SK-N-SH (cell line): ENCODE measurements at regions not wholly inside any gene's neighbourhood (a gene's known extent, or its start where the extent isn't known, plus 50 kb on each side); places are given as distances from the start of the nearest gene placed in this dataset.
A peak's percentile ranks its signal among the peaks of the same experiment; 100 is the strongest.

Experiments
- CTCF ChIA-PET: fragments of 300-600, 350-600 bp; formaldehyde crosslinking; extraction: SDS; loops from one replicate; lab custom pipeline; 2021; lab: Yijun Ruan, JAX
- POLR2A ChIA-PET: fragments of 350-600 bp; sonication (Branson Sonifier 250); formaldehyde crosslinking; extraction: SDS; loops from one replicate; lab custom pipeline; 2020; ENCODE audit warnings: antibody characterized with exemption, inconsistent platforms; lab: Yijun Ruan, JAX
- DNase-seq: peaks from one replicate; pipeline ENCODE4 v3.0.0; 2012
- H2AFZ ChIP-seq: fragments of 200-600 bp; sonication (generic); 2 replicates; pipeline ENCODE4 v1.8.1; 2016; ENCODE audit warnings: antibody characterized with exemption, mild to moderate bottlenecking, low read depth
- H3F3A ChIP-seq: fragments of 200-600 bp; sonication (generic); replicated peaks from 2 replicates; pipeline ENCODE3; 2016; ENCODE audit warnings: antibody characterized with exemption, mild to moderate bottlenecking; ENCODE audit not compliant: insufficient read depth
- H3K27ac ChIP-seq, 2 experiments: fragments of 200-500 bp in 1 of 2; fragments of 200-600 bp in 1 of 2; sonication (Bioruptor generic) in 1 of 2; sonication (generic), shearing (Covaris generic) in 1 of 2; 2 replicates each; pipeline versions ENCODE4 v1.5.1 to v1.6.1; 2014 to 2016; ENCODE audit warnings: low read depth in 2 of 2, inconsistent platforms in 1 of 2, low read length in 1 of 2, mild to moderate bottlenecking in 1 of 2, mixed read lengths in 1 of 2
- H3K27me3 ChIP-seq: fragments of 200-600 bp; sonication (generic), shearing (Covaris generic); 2 replicates; pipeline ENCODE4 v1.6.1; 2016; ENCODE audit warnings: mixed run types; ENCODE audit not compliant: insufficient read depth
- H3K36me3 ChIP-seq, 2 experiments: fragments of 200-500 bp in 1 of 2; fragments of 200-600 bp in 1 of 2; sonication (Bioruptor generic) in 1 of 2; sonication (generic) in 1 of 2; replicated peaks in 1 of 2; 2 replicates each; pipeline versions ENCODE3 to v1.5.1; 2014 to 2016; ENCODE audit warnings: low read length in 1 of 2, mild to moderate bottlenecking in 1 of 2; ENCODE audit not compliant: insufficient read depth in 2 of 2, control insufficient read depth in 1 of 2
- H3K4me1 ChIP-seq, 2 experiments: fragments of 200-500 bp in 1 of 2; fragments of 200-600 bp in 1 of 2; sonication (Bioruptor generic) in 1 of 2; sonication (generic), shearing (Covaris generic) in 1 of 2; 2 replicates each; pipeline versions ENCODE4 v1.5.1 to v1.6.1; 2014 to 2016; ENCODE audit warnings: low read depth in 1 of 2, low read length in 1 of 2, mixed run types in 1 of 2; ENCODE audit not compliant: insufficient read depth in 2 of 2, control insufficient read depth in 1 of 2
- H3K4me2 ChIP-seq: fragments of 200-600 bp; sonication (generic), shearing (Covaris generic); 2 replicates; pipeline ENCODE4 v1.6.1; 2017; ENCODE audit warnings: mixed run types
- H3K4me3 ChIP-seq, 2 experiments: fragments of 200-500 bp in 1 of 2; fragments of 200-600 bp in 1 of 2; sonication (Bioruptor generic) in 1 of 2; sonication (generic), shearing (Covaris generic) in 1 of 2; 2 replicates each; pipeline versions ENCODE4 v1.5.1 to v1.8.1; 2014 to 2016; ENCODE audit warnings: low read depth in 2 of 2, inconsistent platforms in 1 of 2, low read length in 1 of 2, mild to moderate bottlenecking in 1 of 2, mixed read lengths in 1 of 2, moderate library complexity in 1 of 2
- H3K79me2 ChIP-seq: fragments of 200-600 bp; sonication (generic); 2 replicates; pipeline ENCODE4 v1.8.1; 2017; ENCODE audit warnings: mild to moderate bottlenecking; ENCODE audit not compliant: insufficient read depth
- H3K9ac ChIP-seq: fragments of 200-600 bp; sonication (generic); 2 replicates; pipeline ENCODE4 v1.6.1; 2017; ENCODE audit warnings: mixed run types
- H3K9me2 ChIP-seq: fragments of 200-600 bp; sonication (generic); 2 replicates; pipeline ENCODE4 v1.6.1; 2017; ENCODE audit warnings: mixed run types
- H3K9me3 ChIP-seq: fragments of 200-600 bp; sonication (generic); 2 replicates; pipeline ENCODE4 v1.6.1; 2017; ENCODE audit warnings: mixed run types, mild to moderate bottlenecking, moderate library complexity
- H4K20me1 ChIP-seq: fragments of 200-600 bp; sonication (generic); 2 replicates; pipeline ENCODE4 v1.6.1; 2017; ENCODE audit warnings: mild to moderate bottlenecking, mixed run types; ENCODE audit not compliant: insufficient read depth
- CHD2 ChIP-seq: fragments of 150-350 bp; IDR thresholded peaks from 2 replicates; pipeline ENCODE4 v1.6.1; 2018; ENCODE audit warnings: low read length; ENCODE audit not compliant: partially characterized antibody
- EP300 ChIP-seq, 2 experiments: IDR thresholded peaks; 2 replicates each; pipeline versions ENCODE4 v1.4.0 to v1.6.1; 2012; ENCODE audit warnings: borderline replicate concordance in 1 of 2, low read depth in 1 of 2, low read length in 1 of 2
- FOSL2 ChIP-seq: IDR thresholded peaks from 2 replicates; pipeline ENCODE4 v1.4.0; 2012; ENCODE audit warnings: low read depth, mild to moderate bottlenecking, moderate library complexity, borderline replicate concordance
- GATA2 ChIP-seq: sonication (generic); formaldehyde crosslinking; IDR thresholded peaks from 2 replicates; pipeline ENCODE4 v1.5.0; 2020; ENCODE audit warnings: mild to moderate bottlenecking, missing genetic modification reagents
- JUND ChIP-seq: IDR thresholded peaks from 2 replicates; pipeline ENCODE4 v1.4.0; 2012
- MXI1 ChIP-seq: IDR thresholded peaks from 2 replicates; pipeline ENCODE4 v1.6.1; 2012; ENCODE audit warnings: mild to moderate bottlenecking, low read depth, low read length, improper control_type of control experiment
- NFIC ChIP-seq: IDR thresholded peaks from 2 replicates; pipeline ENCODE4 v1.4.0; 2012; ENCODE audit warnings: borderline replicate concordance
- RCOR1 ChIP-seq: fragments of 150-350 bp; IDR thresholded peaks from 2 replicates; pipeline ENCODE4 v1.6.1; 2017; ENCODE audit warnings: antibody characterized with exemption, low read length
- SIN3A ChIP-seq: IDR thresholded peaks from 2 replicates; pipeline ENCODE4 v1.6.1; 2012; ENCODE audit warnings: low read depth, mild to moderate bottlenecking, low read length, moderate library complexity, borderline replicate concordance
- SMC3 ChIP-seq: IDR thresholded peaks from 2 replicates; pipeline ENCODE4 v1.6.1; 2012; ENCODE audit warnings: low read depth, low read length, improper control_type of control experiment
- TAF1 ChIP-seq: IDR thresholded peaks from 2 replicates; pipeline ENCODE4 v1.6.1; 2012; ENCODE audit warnings: low read depth, mild to moderate bottlenecking, low read length, moderate library complexity, borderline replicate concordance
- TCF12 ChIP-seq: IDR thresholded peaks from 2 replicates; pipeline ENCODE4 v1.4.0; 2012
- WGBS: methylation state at CpG from one replicate; pipeline ENCODE4 v1.1.6; 2017; ENCODE audit warnings: low lambda C conversion rate; 5-methylcytosine and 5-hydroxymethylcytosine counted together
- TF ChIP-seq, protein P1 (sequence below): IDR thresholded peaks from 2 replicates; pipeline ENCODE4; 2012
- TF ChIP-seq, protein P2 (sequence below): IDR thresholded peaks from 2 replicates; pipeline ENCODE4 v1.4.0; 2012; ENCODE audit warnings: low read depth, borderline replicate concordance
- TF ChIP-seq, protein P3 (sequence below): fragments of 150-350 bp; IDR thresholded peaks from 2 replicates; pipeline ENCODE4 v1.6.1; 2016; ENCODE audit warnings: mild to moderate bottlenecking, low read depth, low read length

DNA sequence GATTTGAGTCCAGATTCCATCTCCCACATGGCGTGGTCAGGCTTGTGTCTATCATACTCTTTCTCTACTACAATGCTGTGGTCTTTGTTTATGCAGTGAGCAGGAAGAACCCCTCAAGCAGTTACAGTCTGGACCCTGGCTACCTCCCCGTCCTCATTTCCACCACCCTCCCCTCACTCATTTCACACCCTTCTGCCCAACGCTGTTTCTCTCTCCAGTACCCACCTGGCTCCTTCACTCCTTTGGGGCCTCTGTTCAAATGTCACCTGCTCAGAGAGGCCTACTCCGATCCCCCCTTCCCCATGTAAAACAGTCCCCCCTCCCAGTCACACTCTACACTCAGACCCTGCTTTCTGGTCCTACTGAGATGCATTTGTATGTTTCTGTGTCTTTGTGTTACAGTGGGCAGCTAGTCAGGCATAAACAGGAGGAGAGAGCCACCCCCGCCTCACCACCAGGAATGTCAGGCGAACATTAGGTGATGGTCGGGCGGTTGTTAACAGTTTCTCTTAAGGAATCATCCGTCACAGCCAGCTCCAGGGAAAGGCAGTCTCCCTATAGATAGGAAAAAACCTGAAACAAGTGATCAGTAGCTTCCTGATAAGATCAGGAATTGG lies 53.7 kb upstream of the CA12 start:
- Histone ChIP-seq H3K4me3 (no peak overlapping the region), H3K9me2 (no peaks in the 10 kb centered on the region), H3K79me2 (no peaks in the 10 kb centered on the region), H3K27me3 (no peaks in the 10 kb centered on the region), H3K9me3 (no peaks in the 10 kb centered on the region), H3K27ac (no peak overlapping the region), H3K9ac (no peak overlapping the region), H3K36me3 (no peaks in the 10 kb centered on the region), H3F3A (peaks cover 5% of the 10 kb centered on the region), H2AFZ (no peak overlapping the region)
- WGBS: 95% methylated on average over 9 of the region's 9 CpGs
- POLR2A ChIA-PET: interaction anchor here (1.1 kb wide), 1 partner anchor 12 kb away, joined by 3 read pairs; no protein-coding TSS in a partner anchor
- TF ChIP-seq RCOR1 (no peak), FOSL2 (no peak), MXI1 (no peak), TAF1 (no peak)
- TF ChIP-seq, protein P1, sequence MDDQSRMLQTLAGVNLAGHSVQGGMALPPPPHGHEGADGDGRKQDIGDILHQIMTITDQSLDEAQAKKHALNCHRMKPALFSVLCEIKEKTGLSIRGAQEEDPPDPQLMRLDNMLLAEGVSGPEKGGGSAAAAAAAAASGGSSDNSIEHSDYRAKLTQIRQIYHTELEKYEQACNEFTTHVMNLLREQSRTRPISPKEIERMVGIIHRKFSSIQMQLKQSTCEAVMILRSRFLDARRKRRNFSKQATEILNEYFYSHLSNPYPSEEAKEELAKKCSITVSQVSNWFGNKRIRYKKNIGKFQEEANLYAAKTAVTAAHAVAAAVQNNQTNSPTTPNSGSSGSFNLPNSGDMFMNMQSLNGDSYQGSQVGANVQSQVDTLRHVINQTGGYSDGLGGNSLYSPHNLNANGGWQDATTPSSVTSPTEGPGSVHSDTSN: no peak
- TF ChIP-seq, all 33 proteins: peak for 0
- Histone ChIP-seq H4K20me1 (no peaks in the 10 kb centered on the region), H3K4me2 (no peak overlapping the region), H3K4me1 (peaks cover 13 to 30% of the 10 kb centered on the region in 2 experiments)
- CTCF ChIA-PET: interaction anchor here (0.8 to 2.8 kb wide), 5 partner anchors 31 to 634 kb away, joined by 3 to 8 read pairs (median 4); no protein-coding TSS in a partner anchor
- no peak for DNase-seq

DNA sequence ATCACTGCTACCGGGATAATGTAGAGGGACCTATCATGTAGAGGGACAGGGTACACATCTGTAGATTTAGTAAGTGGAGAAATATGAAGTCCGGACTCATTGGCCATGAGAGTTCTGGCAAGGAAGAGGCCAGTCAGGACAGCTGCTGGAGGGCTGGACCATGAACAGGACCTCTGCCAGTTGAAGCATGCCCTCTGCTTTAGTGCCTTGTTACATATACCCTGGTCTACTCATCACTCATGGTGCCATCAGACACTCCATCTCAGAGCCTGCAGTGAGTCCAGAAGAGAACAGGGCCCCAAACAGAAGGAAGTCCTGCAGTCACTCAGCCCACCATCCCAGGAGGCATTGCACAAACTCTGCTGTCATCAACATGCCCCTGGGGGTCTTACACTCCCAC lies 54.7 kb upstream of the CA12 start:
- H3K4me1 ChIP-seq: peaks cover 13 to 32% of the 10 kb centered on the region in 2 experiments
- H3K4me2 ChIP-seq: peak overlapping the region; percentile 35; the same call in 1 of the 2 replicates
- peak overlapping the region; percentile 55 to 76 for H3K27ac ChIP-seq
- no peaks in the 10 kb centered on the region for H3K36me3 ChIP-seq
- ChIA-PET CTCF (interaction anchor here (0.9 to 2.3 kb wide), 6 partner anchors 13 to 147 kb away, joined by 3 to 7 read pairs (median 4); no protein-coding TSS in a partner anchor), POLR2A (interaction anchor here (0.6 to 1.2 kb wide), 3 partner anchors 11 to 18 kb away, joined by 3 read pairs; no protein-coding TSS in a partner anchor)
- H3K9me3 ChIP-seq: no peaks in the 10 kb centered on the region
- peaks cover 5% of the 10 kb centered on the region for H3F3A ChIP-seq
- no peak for DNase-seq
- no peaks in the 10 kb centered on the region for H3K79me2 ChIP-seq
- peak overlapping the region; percentile 90; the same call in 1 of the 2 replicates for H2AFZ ChIP-seq
- H3K9ac ChIP-seq: no peak overlapping the region
- no peaks in the 10 kb centered on the region for H3K9me2 ChIP-seq
- H4K20me1 ChIP-seq: no peaks in the 10 kb centered on the region
- no peaks in the 10 kb centered on the region for H3K27me3 ChIP-seq
- 100% methylated on average over 2 of the region's 2 CpGs for WGBS
- no peak overlapping the region; a peak in 1 of 4 replicates for H3K4me3 ChIP-seq
- TF ChIP-seq FOSL2 (no peak), SIN3A (no peak), GATA2 (CRISPR knock-in tag) (no peak), SMC3 (no peak), EP300 (IDR thresholded peaks at IDR 0.05; ENCODE audit: borderline replicate concordance in 1 of 2, low read depth in 1 of 2, low read length in 1 of 2) (no peak), NFIC (no peak), TCF12 (no peak), JUND (no peak), RCOR1 (no peak), CHD2 (no peak)
- TF ChIP-seq, protein P2, sequence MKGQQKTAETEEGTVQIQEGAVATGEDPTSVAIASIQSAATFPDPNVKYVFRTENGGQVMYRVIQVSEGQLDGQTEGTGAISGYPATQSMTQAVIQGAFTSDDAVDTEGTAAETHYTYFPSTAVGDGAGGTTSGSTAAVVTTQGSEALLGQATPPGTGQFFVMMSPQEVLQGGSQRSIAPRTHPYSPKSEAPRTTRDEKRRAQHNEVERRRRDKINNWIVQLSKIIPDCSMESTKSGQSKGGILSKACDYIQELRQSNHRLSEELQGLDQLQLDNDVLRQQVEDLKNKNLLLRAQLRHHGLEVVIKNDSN: no peak
- TF ChIP-seq, protein P3, sequence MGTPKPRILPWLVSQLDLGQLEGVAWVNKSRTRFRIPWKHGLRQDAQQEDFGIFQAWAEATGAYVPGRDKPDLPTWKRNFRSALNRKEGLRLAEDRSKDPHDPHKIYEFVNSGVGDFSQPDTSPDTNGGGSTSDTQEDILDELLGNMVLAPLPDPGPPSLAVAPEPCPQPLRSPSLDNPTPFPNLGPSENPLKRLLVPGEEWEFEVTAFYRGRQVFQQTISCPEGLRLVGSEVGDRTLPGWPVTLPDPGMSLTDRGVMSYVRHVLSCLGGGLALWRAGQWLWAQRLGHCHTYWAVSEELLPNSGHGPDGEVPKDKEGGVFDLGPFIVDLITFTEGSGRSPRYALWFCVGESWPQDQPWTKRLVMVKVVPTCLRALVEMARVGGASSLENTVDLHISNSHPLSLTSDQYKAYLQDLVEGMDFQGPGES: no peak
